ENCODE measurements at regions not wholly inside any gene's neighbourhood (a gene's known extent, or its start where the extent isn't known, plus 50 kb on each side); places are given as distances from the start of the nearest gene placed in this dataset.

GRCh38 chr5:90191352-90192045, 218.1 kb downstream of the CETN3 start:
- TF ChIP-seq CTCF (conservative IDR thresholded peaks at IDR 0.05; ENCODE audit: low read depth, low read length) (no peak), EZH2 (IDR thresholded peaks at IDR 0.05; ENCODE audit: low read length, unreplicated experiment) (no peak), EZH2phosphoT487 (IDR thresholded peaks at IDR 0.05; ENCODE audit: borderline replicate concordance, low read length) (no peak)

All from PC-3 (cell line).